Gastrocnemius medialis (tissue), 4 donors: ENCODE measurements at regions not wholly inside any gene's neighbourhood (a gene's known extent, or its start where the extent isn't known, plus 50 kb on each side); places are given as distances from the start of the nearest gene placed in this dataset.

ENCODE experiments used
- CTCF ChIP-seq, 5 experiments: fragments of 450-650 bp in 3 of 5; fragments of 200-600 bp in 2 of 5; sonication (generic) in 2 of 5; IDR thresholded peaks in 4 of 5; conservative IDR thresholded peaks in 1 of 5; 1 replicate in 4 of 5; 2 replicates in 1 of 5; pipeline ENCODE4 v1.5.1; 2016 to 2019; ENCODE audit warnings: antibody characterized with exemption in 5 of 5, mild to moderate bottlenecking in 3 of 5, moderate library complexity in 3 of 5
- POLR2A ChIP-seq, 2 donors: fragments of 450-650 bp; IDR thresholded peaks; one replicate each; pipeline ENCODE4 v1.6.1; 2017; ENCODE audit warnings: antibody characterized with exemption in 2 of 2, mild to moderate bottlenecking in 2 of 2, moderate library complexity in 2 of 2

- TF ChIP-seq CTCF (IDR thresholded peaks at IDR 0.05 in 4 of 5, conservative IDR thresholded peaks at IDR 0.05 in 1 of 5) (no peak), POLR2A (IDR thresholded peaks at IDR 0.05) (no peak)
Observed at GRCh38 chr6:104239971-104240370, 619.7 kb downstream of the HACE1 start.
